Endothelial cell of umbilical vein (primary cell): ENCODE measurements at regions not wholly inside any gene's neighbourhood (a gene's known extent, or its start where the extent isn't known, plus 50 kb on each side); places are given as distances from the start of the nearest gene placed in this dataset.

Experiments
- BruUV-seq: library from RNA; stranded (reverse); fragments of 400-500 nt; replicated peaks from 2 replicates; lab custom pipeline; 2021; lab: Mats Ljungman, UMichigan
- CTCF ChIA-PET: fragments of 300-600, 350-600 bp; sonication (Branson Sonifier 250); formaldehyde crosslinking; loops from one replicate; lab custom pipeline; 2021; ENCODE audit warnings: antibody characterized with exemption, inconsistent platforms; lab: Charles Lee
- POLR2A ChIA-PET: fragments of 300-600, 350-600 bp; sonication (Branson Sonifier 250); formaldehyde crosslinking; loops from one replicate; lab custom pipeline; 2021; ENCODE audit warnings: antibody characterized with exemption, inconsistent platforms; lab: Charles Lee
- DNase-seq: peaks from one replicate; pipeline ENCODE4 v3.0.0-alpha.2; 2011; ENCODE audit warnings: low read depth, low spot score
- FAIRE-seq: peaks from 2 replicates; lab custom pipeline; 2011; peaks lifted over from hg19 to GRCh38; lab: Jason Lieb, UNC
- H2AFZ ChIP-seq: 2 replicates; pipeline ENCODE4 v1.6.0; 2012; ENCODE audit warnings: low read depth, low read length, control low read depth, inconsistent platforms
- H3K27ac ChIP-seq: 2 replicates; pipeline ENCODE4 v1.5.1; 2011; ENCODE audit warnings: low read depth, mild to moderate bottlenecking, control low read depth, low read length, moderate library complexity; ENCODE audit not compliant: insufficient read depth
- H3K27me3 ChIP-seq, 2 experiments: 2 replicates each; pipeline versions ENCODE4 v1.6.0 to v1.6.1; 2011; ENCODE audit warnings: low read length in 2 of 2, mixed read lengths in 1 of 2; ENCODE audit not compliant: control insufficient read depth in 2 of 2, insufficient read depth in 2 of 2
- H3K36me3 ChIP-seq, 2 experiments: 2 replicates in 1 of 2; 3 replicates in 1 of 2; pipeline ENCODE4 v1.5.1; 2011; ENCODE audit warnings: low read length in 2 of 2, mild to moderate bottlenecking in 1 of 2, moderate library complexity in 1 of 2; ENCODE audit not compliant: control insufficient read depth in 2 of 2, insufficient read depth in 2 of 2; ENCODE audit errors: extremely low read depth in 1 of 2
- H3K4me1 ChIP-seq: 3 replicates; pipeline ENCODE4 v1.5.1; 2011; ENCODE audit warnings: mild to moderate bottlenecking, low read length; ENCODE audit not compliant: control insufficient read depth, insufficient read depth; ENCODE audit errors: extremely low read depth
- H3K4me2 ChIP-seq: 2 replicates; pipeline ENCODE4 v1.6.1; 2011; ENCODE audit warnings: low read length, control low read depth, mixed read lengths; ENCODE audit not compliant: insufficient read depth
- H3K4me3 ChIP-seq, 3 experiments: fragments of 200-600 bp in 1 of 3; sonication (generic), shearing (Covaris generic) in 1 of 3; replicated peaks in 1 of 3; 2 replicates each; pipeline ENCODE4 v1.5.1; 2011 to 2016; ENCODE audit warnings: control low read depth in 3 of 3, low read length in 3 of 3, mild to moderate bottlenecking in 2 of 3, inconsistent platforms in 1 of 3, low read depth in 1 of 3, moderate library complexity in 1 of 3; ENCODE audit not compliant: insufficient read depth in 1 of 3
- H3K79me2 ChIP-seq: 2 replicates; pipeline ENCODE4 v1.6.0; 2012; ENCODE audit warnings: low read length, inconsistent platforms; ENCODE audit not compliant: control insufficient read depth, insufficient read depth
- H3K9ac ChIP-seq: replicated peaks from 2 replicates; pipeline ENCODE3; 2011; ENCODE audit warnings: low read length, control low read depth; ENCODE audit not compliant: insufficient read depth; ENCODE audit errors: extremely low read depth
- H3K9me1 ChIP-seq: replicated peaks from 3 replicates; pipeline ENCODE4 v1.6.0; 2011; ENCODE audit warnings: mild to moderate bottlenecking, low read length; ENCODE audit not compliant: control insufficient read depth, insufficient read depth; ENCODE audit errors: extremely low read depth
- H3K9me3 ChIP-seq: replicated peaks from 2 replicates; pipeline ENCODE4 v1.5.1; 2012; ENCODE audit warnings: low read length, inconsistent platforms; ENCODE audit not compliant: control insufficient read depth, insufficient read depth
- H4K20me1 ChIP-seq: replicated peaks from 2 replicates; pipeline ENCODE3; 2011; ENCODE audit warnings: mild to moderate bottlenecking, low read length; ENCODE audit not compliant: control insufficient read depth, insufficient read depth; ENCODE audit errors: extremely low read depth
- FOS ChIP-seq: IDR thresholded peaks from 2 replicates; pipeline ENCODE4 v1.6.1; 2011; ENCODE audit warnings: mild to moderate bottlenecking, low read length, moderate library complexity, borderline replicate concordance; ENCODE audit not compliant: insufficient read depth
- GATA2 ChIP-seq: IDR thresholded peaks from 2 replicates; pipeline ENCODE4 v1.7.0; 2011; ENCODE audit warnings: low read depth, mild to moderate bottlenecking, moderate library complexity, mixed read lengths, low read length; ENCODE audit not compliant: insufficient read length, insufficient read depth
- JUN ChIP-seq: IDR thresholded peaks from 2 replicates; pipeline ENCODE4 v1.6.1; 2011; ENCODE audit warnings: borderline replicate concordance, low read depth; ENCODE audit not compliant: insufficient read length, insufficient read depth
- MYC ChIP-seq: IDR thresholded peaks from one replicate; pipeline ENCODE4 v1.6.1; 2011; ENCODE audit warnings: mild to moderate bottlenecking, low read depth, low read length
- POLR2A ChIP-seq: IDR thresholded peaks from 2 replicates; pipeline ENCODE4 v1.6.1; 2012; ENCODE audit warnings: low read depth, mild to moderate bottlenecking, control low read depth, low read length
- POLR2AphosphoS5 ChIP-seq: IDR thresholded peaks from 2 replicates; pipeline ENCODE4 v1.6.1; 2012; ENCODE audit warnings: low read depth, mild to moderate bottlenecking, control low read depth, low read length, moderate library complexity; ENCODE audit not compliant: insufficient read depth
- dilution Hi-C: fragments of 300-500 bp; cut with MboI; formaldehyde crosslinking; loops from one replicate; pipeline ENCODE4 v1.15.0; 2019; ENCODE audit warnings: low sequenced_read_pairs; ENCODE audit not compliant: extremely low pct_ligation_motif_present
- intact Hi-C: fragments of 100-400 bp; cut with micrococcal nuclease; formaldehyde crosslinking; loops from one replicate; pipeline ENCODE4 v1.10.0; 2022
- TF ChIP-seq, protein P1 (sequence below), 2 donors: IDR thresholded peaks; 1 replicate in 1 of 2; 2 replicates in 1 of 2; pipeline ENCODE4 v1.5.1; 2011; ENCODE audit warnings: low read length in 2 of 2, mild to moderate bottlenecking in 2 of 2, moderate library complexity in 2 of 2, control low read depth in 1 of 2, inconsistent platforms in 1 of 2, low read depth in 1 of 2; ENCODE audit not compliant: insufficient read depth in 1 of 2; ENCODE audit errors: extremely low read depth in 1 of 2
- TF ChIP-seq, protein P2 (sequence below): IDR thresholded peaks from 2 replicates; pipeline ENCODE4 v1.6.1; 2011; ENCODE audit not compliant: insufficient read depth, insufficient read length

DNA sequence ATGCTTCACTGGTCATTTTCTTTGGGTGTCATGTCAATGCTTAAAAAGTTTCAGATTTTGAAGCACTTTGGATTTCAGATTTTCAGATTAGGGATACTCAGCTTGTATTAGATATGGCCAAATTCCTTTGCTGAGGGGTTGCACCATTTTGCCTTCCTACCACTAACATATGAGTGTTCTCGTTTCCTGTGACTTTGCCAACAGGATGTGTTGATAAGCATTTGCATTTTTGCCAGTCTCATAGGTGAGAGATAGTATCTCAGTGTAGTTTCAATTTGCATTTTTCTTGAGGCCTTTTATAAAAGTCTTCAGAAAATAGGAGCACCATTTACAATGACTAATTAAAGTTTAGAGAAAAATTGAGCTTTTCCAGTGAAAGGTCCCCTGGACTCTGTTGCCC lies 71.6 kb upstream of the CLCN4 start:
- peaks cover 23% of the 10 kb centered on the region for H3K79me2 ChIP-seq
- no peaks in the 10 kb centered on the region for H3K9me1 ChIP-seq
- FAIRE-seq (peak; percentile 68), DNase-seq (peak; percentile 51)
- H3K4me3 ChIP-seq: no peak overlapping the region
- H3K9ac ChIP-seq: no peak overlapping the region
- dilution Hi-C loops: no loop called here
- H4K20me1 ChIP-seq: no peaks in the 10 kb centered on the region
- H2AFZ ChIP-seq: no peak overlapping the region
- intact Hi-C loops: loop anchor here (1.0 to 2.0 kb wide), 2 partner anchors 26 to 62 kb away; no protein-coding TSS in a partner anchor
- no peak for TF ChIP-seq MYC
- peak; percentile 29 for TF ChIP-seq JUN
- TF ChIP-seq, protein P1, sequence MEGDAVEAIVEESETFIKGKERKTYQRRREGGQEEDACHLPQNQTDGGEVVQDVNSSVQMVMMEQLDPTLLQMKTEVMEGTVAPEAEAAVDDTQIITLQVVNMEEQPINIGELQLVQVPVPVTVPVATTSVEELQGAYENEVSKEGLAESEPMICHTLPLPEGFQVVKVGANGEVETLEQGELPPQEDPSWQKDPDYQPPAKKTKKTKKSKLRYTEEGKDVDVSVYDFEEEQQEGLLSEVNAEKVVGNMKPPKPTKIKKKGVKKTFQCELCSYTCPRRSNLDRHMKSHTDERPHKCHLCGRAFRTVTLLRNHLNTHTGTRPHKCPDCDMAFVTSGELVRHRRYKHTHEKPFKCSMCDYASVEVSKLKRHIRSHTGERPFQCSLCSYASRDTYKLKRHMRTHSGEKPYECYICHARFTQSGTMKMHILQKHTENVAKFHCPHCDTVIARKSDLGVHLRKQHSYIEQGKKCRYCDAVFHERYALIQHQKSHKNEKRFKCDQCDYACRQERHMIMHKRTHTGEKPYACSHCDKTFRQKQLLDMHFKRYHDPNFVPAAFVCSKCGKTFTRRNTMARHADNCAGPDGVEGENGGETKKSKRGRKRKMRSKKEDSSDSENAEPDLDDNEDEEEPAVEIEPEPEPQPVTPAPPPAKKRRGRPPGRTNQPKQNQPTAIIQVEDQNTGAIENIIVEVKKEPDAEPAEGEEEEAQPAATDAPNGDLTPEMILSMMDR (IDR thresholded peaks at IDR 0.05; ENCODE audit: extremely low read depth in 1 of 2, insufficient read depth in 1 of 2, low read depth in 1 of 2, low read length in 2 of 2): no peak
- TF ChIP-seq FOS: no peak
- peak; percentile 90 for TF ChIP-seq GATA2
- peak; percentile 42 for TF ChIP-seq POLR2AphosphoS5
- no peak for TF ChIP-seq POLR2A
- TF ChIP-seq, protein P2, sequence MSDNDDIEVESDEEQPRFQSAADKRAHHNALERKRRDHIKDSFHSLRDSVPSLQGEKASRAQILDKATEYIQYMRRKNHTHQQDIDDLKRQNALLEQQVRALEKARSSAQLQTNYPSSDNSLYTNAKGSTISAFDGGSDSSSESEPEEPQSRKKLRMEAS: no peak
- no peaks in the 10 kb centered on the region for H3K9me3 ChIP-seq
- CTCF ChIA-PET: interaction anchor here (0.8 to 1.5 kb wide), 4 partner anchors 11 to 34 kb away, joined by 3 to 5 read pairs (median 4); no protein-coding TSS in a partner anchor
- no peaks in the 10 kb centered on the region for H3K27me3 ChIP-seq
- H3K4me1 ChIP-seq: peaks cover 52% of the 10 kb centered on the region
- POLR2A ChIA-PET: no interaction called here
- H3K36me3 ChIP-seq: peaks cover 3 to 6% of the 10 kb centered on the region in 2 experiments
- peak overlapping the region; percentile 67 for H3K4me2 ChIP-seq
- peak overlapping the region; percentile 15 for H3K27ac ChIP-seq
- BruUV-seq: no TSS peak
